ENCODE measurements at regions not wholly inside any gene's neighbourhood (a gene's known extent, or its start where the extent isn't known, plus 50 kb on each side); places are given as distances from the start of the nearest gene placed in this dataset.

GRCh38 chr11:109165035-109165434, 257.0 kb upstream of the C11orf87 start:
- H3K27ac Mint-ChIP-seq (ENCODE audit: low read depth, unreplicated experiment) = no peak overlapping the region
- DNase-seq (ENCODE audit: unreplicated experiment) = no peak
- H3K36me3 Mint-ChIP-seq (ENCODE audit: insufficient read depth, unreplicated experiment) = no peaks in the 10 kb centered on the region
- no TSS peak for BruUV-seq (replicated peaks)
- no peak for TF ChIP-seq CTCF (IDR thresholded peaks at IDR 0.05; ENCODE audit: unreplicated experiment)
- intact Hi-C loops (cut with micrococcal nuclease) = no loop called here
- no peaks in the 10 kb centered on the region for H3K4me1 Mint-ChIP-seq (ENCODE audit: insufficient read depth, unreplicated experiment)
- ChIA-PET CTCF (interaction anchor here (0.8 kb wide), 1 partner anchor 11 kb away, joined by 3 read pairs; no protein-coding TSS in a partner anchor), POLR2A (no interaction called here)
- peaks cover 7% of the 10 kb centered on the region for H3K9me3 Mint-ChIP-seq (ENCODE audit: unreplicated experiment)
- no peak overlapping the region for H3K4me3 Mint-ChIP-seq (ENCODE audit: unreplicated experiment)
- no peaks in the 10 kb centered on the region for H3K27me3 Mint-ChIP-seq (ENCODE audit: insufficient read depth, unreplicated experiment)

GRCh38 chr11:109166441-109166840, 255.5 kb upstream of the C11orf87 start:
- no TSS peak for BruUV-seq (replicated peaks)
- H3K4me1 Mint-ChIP-seq (ENCODE audit: insufficient read depth, unreplicated experiment) = no peaks in the 10 kb centered on the region
- intact Hi-C loops (cut with micrococcal nuclease) = no loop called here
- no peaks in the 10 kb centered on the region for H3K9me3 Mint-ChIP-seq (ENCODE audit: unreplicated experiment)
- no peak for TF ChIP-seq CTCF (IDR thresholded peaks at IDR 0.05; ENCODE audit: unreplicated experiment)
- no peaks in the 10 kb centered on the region for H3K27me3 Mint-ChIP-seq (ENCODE audit: insufficient read depth, unreplicated experiment)
- no peak for DNase-seq (ENCODE audit: unreplicated experiment)
- H3K4me3 Mint-ChIP-seq (ENCODE audit: unreplicated experiment) = no peak overlapping the region
- no peaks in the 10 kb centered on the region for H3K36me3 Mint-ChIP-seq (ENCODE audit: insufficient read depth, unreplicated experiment)
- H3K27ac Mint-ChIP-seq (ENCODE audit: low read depth, unreplicated experiment) = no peak overlapping the region
- ChIA-PET POLR2A (interaction anchor here (0.7 kb wide), 2 partner anchors 46 to 131 kb away, joined by 3 read pairs; no protein-coding TSS in a partner anchor), CTCF (no interaction called here)

- no peaks in the 10 kb centered on the region for H3K27me3 Mint-ChIP-seq (ENCODE audit: insufficient read depth, unreplicated experiment)
- H3K27ac Mint-ChIP-seq (ENCODE audit: low read depth, unreplicated experiment) = no peak overlapping the region
- H3K4me3 Mint-ChIP-seq (ENCODE audit: unreplicated experiment) = no peak overlapping the region
- TF ChIP-seq CTCF (IDR thresholded peaks at IDR 0.05; ENCODE audit: unreplicated experiment) = no peak
- no peaks in the 10 kb centered on the region for H3K36me3 Mint-ChIP-seq (ENCODE audit: insufficient read depth, unreplicated experiment)
- BruUV-seq (replicated peaks) = no TSS peak
- DNase-seq (ENCODE audit: unreplicated experiment) = no peak
- intact Hi-C loops (cut with micrococcal nuclease) = no loop called here
- CTCF ChIA-PET = no interaction called here
- H3K9me3 Mint-ChIP-seq (ENCODE audit: unreplicated experiment) = no peaks in the 10 kb centered on the region
- no peaks in the 10 kb centered on the region for H3K4me1 Mint-ChIP-seq (ENCODE audit: insufficient read depth, unreplicated experiment)
- POLR2A ChIA-PET = no interaction called here
These were observed 248.5 kb upstream of the C11orf87 start for GRCh38 chr11:109173504-109173903.

- BruUV-seq (replicated peaks) = no TSS peak
- intact Hi-C loops (cut with micrococcal nuclease) = no loop called here
- no peak overlapping the region for H3K4me3 Mint-ChIP-seq (ENCODE audit: unreplicated experiment)
- no peak overlapping the region for H3K27ac Mint-ChIP-seq (ENCODE audit: low read depth, unreplicated experiment)
- H3K4me1 Mint-ChIP-seq (ENCODE audit: insufficient read depth, unreplicated experiment) = no peaks in the 10 kb centered on the region
- TF ChIP-seq CTCF (IDR thresholded peaks at IDR 0.05; ENCODE audit: unreplicated experiment) = no peak
- ChIA-PET POLR2A (no interaction called here), CTCF (no interaction called here)
- DNase-seq (ENCODE audit: unreplicated experiment) = no peak
- H3K36me3 Mint-ChIP-seq (ENCODE audit: insufficient read depth, unreplicated experiment) = no peaks in the 10 kb centered on the region
- no peaks in the 10 kb centered on the region for H3K9me3 Mint-ChIP-seq (ENCODE audit: unreplicated experiment)
- H3K27me3 Mint-ChIP-seq (ENCODE audit: insufficient read depth, unreplicated experiment) = no peaks in the 10 kb centered on the region
These were observed 237.6 kb upstream of the C11orf87 start for GRCh38 chr11:109184376-109184775.
